ENCODE measurements at regions not wholly inside any gene's neighbourhood (a gene's known extent, or its start where the extent isn't known, plus 50 kb on each side); places are given as distances from the start of the nearest gene placed in this dataset.

DNA sequence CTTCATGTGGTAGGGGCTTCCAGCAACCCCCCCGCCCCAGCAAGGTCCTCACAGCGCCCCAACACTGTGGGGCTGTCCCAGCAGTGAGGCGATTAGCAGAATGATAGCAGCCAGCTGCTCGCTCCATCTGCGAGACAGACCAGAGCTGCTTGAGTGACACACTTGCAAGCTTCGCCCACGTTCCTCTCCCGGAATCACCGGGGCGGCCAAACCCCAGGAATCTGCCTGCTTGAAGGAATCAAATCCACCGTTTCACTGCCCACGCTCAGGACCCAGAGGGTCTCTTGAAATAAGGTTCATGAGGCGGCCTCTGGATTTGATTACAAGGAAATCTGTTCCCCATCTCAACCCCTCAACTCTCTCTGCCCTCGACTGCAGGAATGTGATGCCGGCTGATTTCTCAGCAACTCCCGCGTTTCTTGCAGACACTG lies 356.0 kb downstream of the C16orf95 start:
- H3K4me3 ChIP-seq (ENCODE audit: low read depth, low read length), result no peak overlapping the region
- H3K9me3 ChIP-seq (ENCODE audit: control insufficient read depth, insufficient read depth, low read depth, low read length), result no peaks in the 10 kb centered on the region
- ChIA-PET POLR2A (no interaction called here), CTCF (interaction anchor here (0.6 kb wide), 1 partner anchor 9 kb away, joined by 3 read pairs; no protein-coding TSS in a partner anchor)
- H3K4me1 ChIP-seq (ENCODE audit: control insufficient read depth, insufficient read depth, low read length), result no peaks in the 10 kb centered on the region
- TF ChIP-seq, protein P1, sequence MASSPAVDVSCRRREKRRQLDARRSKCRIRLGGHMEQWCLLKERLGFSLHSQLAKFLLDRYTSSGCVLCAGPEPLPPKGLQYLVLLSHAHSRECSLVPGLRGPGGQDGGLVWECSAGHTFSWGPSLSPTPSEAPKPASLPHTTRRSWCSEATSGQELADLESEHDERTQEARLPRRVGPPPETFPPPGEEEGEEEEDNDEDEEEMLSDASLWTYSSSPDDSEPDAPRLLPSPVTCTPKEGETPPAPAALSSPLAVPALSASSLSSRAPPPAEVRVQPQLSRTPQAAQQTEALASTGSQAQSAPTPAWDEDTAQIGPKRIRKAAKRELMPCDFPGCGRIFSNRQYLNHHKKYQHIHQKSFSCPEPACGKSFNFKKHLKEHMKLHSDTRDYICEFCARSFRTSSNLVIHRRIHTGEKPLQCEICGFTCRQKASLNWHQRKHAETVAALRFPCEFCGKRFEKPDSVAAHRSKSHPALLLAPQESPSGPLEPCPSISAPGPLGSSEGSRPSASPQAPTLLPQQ (tag by site-specific recombination; IDR thresholded peaks at IDR 0.05), result no peak
- no peak for TF ChIP-seq ZNF138 (tag by site-specific recombination; IDR thresholded peaks at IDR 0.05; ENCODE audit: borderline replicate concordance)
- TF ChIP-seq, protein P2, sequence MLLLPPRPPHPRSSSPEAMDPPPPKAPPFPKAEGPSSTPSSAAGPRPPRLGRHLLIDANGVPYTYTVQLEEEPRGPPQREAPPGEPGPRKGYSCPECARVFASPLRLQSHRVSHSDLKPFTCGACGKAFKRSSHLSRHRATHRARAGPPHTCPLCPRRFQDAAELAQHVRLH (tag by site-specific recombination; IDR thresholded peaks at IDR 0.05), result no peak
- TF ChIP-seq ZBTB48 (tag by site-specific recombination; IDR thresholded peaks at IDR 0.05), result no peak
- TF ChIP-seq TRIM28 (IDR thresholded peaks at IDR 0.05; ENCODE audit: borderline replicate concordance, low read length), result no peak
- no peak for TF ChIP-seq ZNF501 (tag by site-specific recombination; IDR thresholded peaks at IDR 0.05)
- no peak for TF ChIP-seq ZNF174 (tag by site-specific recombination; IDR thresholded peaks at IDR 0.05)
- no peak overlapping the region for H3K27ac ChIP-seq (ENCODE audit: extremely low read depth, low read depth, low read length)
- H3K36me3 ChIP-seq (ENCODE audit: control insufficient read depth in 2 of 2, insufficient read depth in 1 of 2, low read length in 2 of 2), result no peaks in the 10 kb centered on the region

DNA sequence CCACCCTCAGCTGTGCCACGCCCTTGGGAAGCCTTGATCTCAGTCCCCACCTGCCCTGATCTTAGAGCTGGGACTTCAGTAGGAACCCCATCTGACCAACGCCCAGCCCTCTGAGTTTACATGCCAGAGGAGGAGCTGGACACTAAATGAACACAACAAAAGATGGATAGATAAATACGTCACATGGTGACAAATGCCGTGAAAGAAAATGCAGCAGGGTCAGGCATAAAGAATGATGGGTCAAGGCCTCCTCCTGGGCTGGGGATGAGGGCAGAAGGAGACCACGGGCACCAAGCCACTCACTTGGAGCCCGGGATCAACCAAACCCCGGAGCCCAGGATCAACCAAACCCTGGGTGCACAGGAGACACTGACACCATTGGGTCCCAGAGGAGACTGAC lies 354.9 kb downstream of the C16orf95 start:
- CTCF ChIA-PET, result no interaction called here
- TF ChIP-seq, protein P3, sequence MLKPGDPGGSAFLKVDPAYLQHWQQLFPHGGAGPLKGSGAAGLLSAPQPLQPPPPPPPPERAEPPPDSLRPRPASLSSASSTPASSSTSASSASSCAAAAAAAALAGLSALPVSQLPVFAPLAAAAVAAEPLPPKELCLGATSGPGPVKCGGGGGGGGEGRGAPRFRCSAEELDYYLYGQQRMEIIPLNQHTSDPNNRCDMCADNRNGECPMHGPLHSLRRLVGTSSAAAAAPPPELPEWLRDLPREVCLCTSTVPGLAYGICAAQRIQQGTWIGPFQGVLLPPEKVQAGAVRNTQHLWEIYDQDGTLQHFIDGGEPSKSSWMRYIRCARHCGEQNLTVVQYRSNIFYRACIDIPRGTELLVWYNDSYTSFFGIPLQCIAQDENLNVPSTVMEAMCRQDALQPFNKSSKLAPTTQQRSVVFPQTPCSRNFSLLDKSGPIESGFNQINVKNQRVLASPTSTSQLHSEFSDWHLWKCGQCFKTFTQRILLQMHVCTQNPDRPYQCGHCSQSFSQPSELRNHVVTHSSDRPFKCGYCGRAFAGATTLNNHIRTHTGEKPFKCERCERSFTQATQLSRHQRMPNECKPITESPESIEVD (tag by site-specific recombination; IDR thresholded peaks at IDR 0.05), result no peak
- TF ChIP-seq, protein P4, sequence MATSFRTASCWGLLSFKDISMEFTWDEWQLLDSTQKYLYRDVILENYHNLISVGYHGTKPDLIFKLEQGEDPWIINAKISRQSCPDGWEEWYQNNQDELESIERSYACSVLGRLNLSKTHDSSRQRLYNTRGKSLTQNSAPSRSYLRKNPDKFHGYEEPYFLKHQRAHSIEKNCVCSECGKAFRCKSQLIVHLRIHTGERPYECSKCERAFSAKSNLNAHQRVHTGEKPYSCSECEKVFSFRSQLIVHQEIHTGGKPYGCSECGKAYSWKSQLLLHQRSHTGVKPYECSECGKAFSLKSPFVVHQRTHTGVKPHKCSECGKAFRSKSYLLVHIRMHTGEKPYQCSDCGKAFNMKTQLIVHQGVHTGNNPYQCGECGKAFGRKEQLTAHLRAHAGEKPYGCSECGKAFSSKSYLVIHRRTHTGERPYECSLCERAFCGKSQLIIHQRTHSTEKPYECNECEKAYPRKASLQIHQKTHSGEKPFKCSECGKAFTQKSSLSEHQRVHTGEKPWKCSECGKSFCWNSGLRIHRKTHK (tag by site-specific recombination; IDR thresholded peaks at IDR 0.05), result no peak
- TF ChIP-seq ZNF324 (tag by site-specific recombination; IDR thresholded peaks at IDR 0.05), result no peak
- TF ChIP-seq SETDB1 (IDR thresholded peaks at IDR 0.05; ENCODE audit: insufficient read length, low read length), result no peak
- TF ChIP-seq, protein P5, sequence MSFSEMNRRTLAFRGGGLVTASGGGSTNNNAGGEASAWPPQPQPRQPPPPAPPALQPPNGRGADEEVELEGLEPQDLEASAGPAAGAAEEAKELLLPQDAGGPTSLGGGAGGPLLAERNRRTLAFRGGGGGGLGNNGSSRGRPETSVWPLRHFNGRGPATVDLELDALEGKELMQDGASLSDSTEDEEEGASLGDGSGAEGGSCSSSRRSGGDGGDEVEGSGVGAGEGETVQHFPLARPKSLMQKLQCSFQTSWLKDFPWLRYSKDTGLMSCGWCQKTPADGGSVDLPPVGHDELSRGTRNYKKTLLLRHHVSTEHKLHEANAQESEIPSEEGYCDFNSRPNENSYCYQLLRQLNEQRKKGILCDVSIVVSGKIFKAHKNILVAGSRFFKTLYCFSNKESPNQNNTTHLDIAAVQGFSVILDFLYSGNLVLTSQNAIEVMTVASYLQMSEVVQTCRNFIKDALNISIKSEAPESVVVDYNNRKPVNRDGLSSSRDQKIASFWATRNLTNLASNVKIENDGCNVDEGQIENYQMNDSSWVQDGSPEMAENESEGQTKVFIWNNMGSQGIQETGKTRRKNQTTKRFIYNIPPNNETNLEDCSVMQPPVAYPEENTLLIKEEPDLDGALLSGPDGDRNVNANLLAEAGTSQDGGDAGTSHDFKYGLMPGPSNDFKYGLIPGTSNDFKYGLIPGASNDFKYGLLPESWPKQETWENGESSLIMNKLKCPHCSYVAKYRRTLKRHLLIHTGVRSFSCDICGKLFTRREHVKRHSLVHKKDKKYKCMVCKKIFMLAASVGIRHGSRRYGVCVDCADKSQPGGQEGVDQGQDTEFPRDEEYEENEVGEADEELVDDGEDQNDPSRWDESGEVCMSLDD (tag by site-specific recombination; IDR thresholded peaks at IDR 0.05), result no peak
- TF ChIP-seq ZNF354C (tag by site-specific recombination; IDR thresholded peaks at IDR 0.05; ENCODE audit: borderline replicate concordance, low read depth), result no peak
- no peak for TF ChIP-seq ZNF121 (tag by site-specific recombination; IDR thresholded peaks at IDR 0.05)
- no peak for TF ChIP-seq ZFP3 (tag by site-specific recombination; IDR thresholded peaks at IDR 0.05; ENCODE audit: low read depth)
- TF ChIP-seq ZNF843 (tag by site-specific recombination; IDR thresholded peaks at IDR 0.05), result no peak
- no peak for TF ChIP-seq GFI1B (tag by site-specific recombination; IDR thresholded peaks at IDR 0.05)
- TF ChIP-seq ZNF521 (tag by site-specific recombination; IDR thresholded peaks at IDR 0.05), result no peak
- no peak for TF ChIP-seq KLF10 (tag by site-specific recombination; IDR thresholded peaks at IDR 0.05)
- TF ChIP-seq TRIM28 (IDR thresholded peaks at IDR 0.05; ENCODE audit: borderline replicate concordance, low read length), result no peak
- no peak for TF ChIP-seq ZNF140 (tag by site-specific recombination; IDR thresholded peaks at IDR 0.05)
- TF ChIP-seq, protein P6, sequence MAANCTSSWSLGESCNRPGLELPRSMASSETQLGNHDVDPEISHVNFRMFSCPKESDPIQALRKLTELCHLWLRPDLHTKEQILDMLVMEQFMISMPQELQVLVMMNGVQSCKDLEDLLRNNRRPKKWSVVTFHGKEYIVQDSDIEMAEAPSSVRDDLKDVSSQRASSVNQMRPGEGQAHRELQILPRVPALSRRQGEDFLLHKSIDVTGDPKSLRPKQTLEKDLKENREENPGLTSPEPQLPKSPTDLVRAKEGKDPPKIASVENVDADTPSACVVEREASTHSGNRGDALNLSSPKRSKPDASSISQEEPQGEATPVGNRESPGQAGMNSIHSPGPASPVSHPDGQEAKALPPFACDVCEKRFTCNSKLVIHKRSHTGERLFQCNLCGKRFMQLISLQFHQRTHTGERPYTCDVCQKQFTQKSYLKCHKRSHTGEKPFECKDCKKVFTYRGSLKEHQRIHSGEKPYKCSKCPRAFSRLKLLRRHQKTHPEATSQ (tag by site-specific recombination; IDR thresholded peaks at IDR 0.05), result no peak
- no peak for TF ChIP-seq ZNF175 (tag by site-specific recombination; IDR thresholded peaks at IDR 0.05)
- no peak for TF ChIP-seq ZNF660 (tag by site-specific recombination; IDR thresholded peaks at IDR 0.05)

More for the DNA sequence above, 354.9 kb downstream of the C16orf95 start:
- POLR2A ChIA-PET, result no interaction called here
- H3K36me3 ChIP-seq (ENCODE audit: control insufficient read depth in 2 of 2, insufficient read depth in 1 of 2, low read length in 2 of 2), result no peaks in the 10 kb centered on the region
- H3K9me3 ChIP-seq (ENCODE audit: control insufficient read depth, insufficient read depth, low read depth, low read length), result no peaks in the 10 kb centered on the region
- H3K4me3 ChIP-seq (ENCODE audit: low read depth, low read length), result no peak overlapping the region
- H3K4me1 ChIP-seq (ENCODE audit: control insufficient read depth, insufficient read depth, low read length), result no peaks in the 10 kb centered on the region
- H3K27ac ChIP-seq (ENCODE audit: extremely low read depth, low read depth, low read length), result no peak overlapping the region
